AG08396 (cell line): ENCODE measurements at regions not wholly inside any gene's neighbourhood (a gene's known extent, or its start where the extent isn't known, plus 50 kb on each side); places are given as distances from the start of the nearest gene placed in this dataset.
"Not testable (repeated sequence)": the region's sequence is repeated elsewhere in the genome, so short reads cannot be mapped to it uniquely, and the experiment has no call there.

Experiments used
- DNase-seq: peaks from one replicate; pipeline ENCODE4 v3.0.0; 2012; ENCODE audit warnings: low spot score, mixed read lengths

GRCh38 chr19:27708986-27709385 is 1504.0 kb downstream of the UQCRFS1 start:
- not testable (repeated sequence) for DNase-seq

GRCh38 chr19:27707026-27707425 is 1505.9 kb downstream of the UQCRFS1 start:
- DNase-seq: not testable (repeated sequence)

DNA sequence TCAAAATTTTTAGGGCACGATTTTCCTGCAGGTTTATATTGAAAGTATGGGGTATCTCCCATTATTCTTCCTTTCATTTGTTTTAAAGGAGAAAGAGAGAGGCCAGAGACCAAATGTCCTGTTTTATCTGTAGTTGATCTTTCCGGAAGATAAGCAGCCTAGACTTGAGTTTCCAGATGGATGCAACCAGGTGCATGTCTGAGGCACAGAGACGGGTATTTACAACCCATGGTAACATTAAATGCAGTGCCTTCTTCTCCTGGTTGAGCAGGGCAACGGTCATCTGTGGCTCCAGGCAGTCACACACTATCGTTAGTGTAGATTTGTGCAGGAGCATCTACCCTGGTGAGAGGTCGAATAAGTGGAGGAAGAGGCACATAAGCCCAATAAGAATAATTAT is 1507.1 kb downstream of the UQCRFS1 start:
- DNase-seq: no peak

GRCh38 chr19:27694361-27695055 is 1518.4 kb downstream of the UQCRFS1 start:
- DNase-seq: no peak

DNA sequence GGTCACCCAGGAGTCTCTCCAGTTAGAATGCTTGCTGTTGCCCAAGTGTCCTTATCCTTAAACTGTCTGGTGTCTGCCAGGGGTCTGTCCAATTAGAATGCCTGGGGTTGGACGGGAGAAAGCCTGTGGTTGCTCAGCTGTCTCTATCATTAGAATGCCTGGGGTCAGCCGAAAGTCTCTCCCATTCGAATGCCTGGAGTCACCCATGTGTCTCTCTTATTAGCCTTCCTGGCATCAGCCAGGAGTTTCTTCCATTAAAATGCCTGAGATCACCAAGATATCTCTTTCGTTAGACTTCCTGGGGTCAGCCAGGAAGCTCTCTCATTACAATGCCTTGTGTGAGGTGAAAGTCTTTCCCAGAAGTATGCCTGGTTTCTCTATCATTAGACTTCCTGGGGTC is 1521.0 kb downstream of the UQCRFS1 start:
- no peak for DNase-seq

DNA sequence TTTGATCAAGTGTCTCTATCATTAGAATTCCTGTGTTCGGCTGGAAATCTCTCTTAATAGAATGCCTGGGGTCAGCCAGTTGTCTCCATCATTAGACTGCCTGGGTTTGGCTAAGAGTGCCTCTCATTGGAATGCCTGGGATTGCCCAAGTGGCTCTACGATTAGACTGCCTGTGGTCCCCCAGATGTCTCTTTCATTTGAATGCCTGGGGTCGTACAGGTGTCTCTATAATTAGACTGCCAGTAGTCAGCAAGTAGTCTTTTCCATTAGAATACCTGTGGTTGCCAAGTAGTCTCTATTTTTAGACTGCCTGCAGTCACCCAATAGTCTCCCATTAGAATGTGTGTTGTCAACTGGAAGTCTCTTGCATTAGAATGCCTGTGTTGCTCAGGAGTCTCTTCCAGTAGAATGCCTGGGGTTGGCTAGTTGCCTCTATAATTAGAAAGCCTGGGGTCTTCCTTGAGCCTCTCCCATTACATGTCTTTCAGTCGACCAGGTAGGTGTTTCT is 1523.2 kb downstream of the UQCRFS1 start:
- DNase-seq: no peak

GRCh38 chr19:27684293-27684692 is 1528.7 kb downstream of the UQCRFS1 start:
- DNase-seq: no peak

GRCh38 chr19:27681972-27682371 is 1531.0 kb downstream of the UQCRFS1 start:
- no peak for DNase-seq

DNA sequence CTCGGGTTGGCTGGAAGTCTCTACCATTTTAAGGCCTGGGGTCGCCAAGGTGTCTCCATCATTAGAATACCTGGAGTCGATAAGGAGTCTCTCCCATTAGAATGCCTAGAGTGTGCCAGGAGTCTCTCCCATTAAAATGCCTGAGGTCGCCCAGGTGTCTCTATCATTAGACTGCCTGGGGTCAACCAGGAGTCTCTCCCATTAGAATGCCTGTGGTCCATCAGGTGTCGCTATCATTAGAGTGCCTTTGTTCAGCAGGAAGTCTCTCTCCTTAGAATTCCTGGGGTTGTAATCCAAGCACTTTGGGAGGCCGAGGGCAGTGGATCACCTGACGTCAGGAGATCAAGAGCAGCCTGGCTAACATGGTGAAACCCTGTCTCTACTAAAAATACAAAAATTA is 1533.0 kb downstream of the UQCRFS1 start:
- no peak for DNase-seq

DNA sequence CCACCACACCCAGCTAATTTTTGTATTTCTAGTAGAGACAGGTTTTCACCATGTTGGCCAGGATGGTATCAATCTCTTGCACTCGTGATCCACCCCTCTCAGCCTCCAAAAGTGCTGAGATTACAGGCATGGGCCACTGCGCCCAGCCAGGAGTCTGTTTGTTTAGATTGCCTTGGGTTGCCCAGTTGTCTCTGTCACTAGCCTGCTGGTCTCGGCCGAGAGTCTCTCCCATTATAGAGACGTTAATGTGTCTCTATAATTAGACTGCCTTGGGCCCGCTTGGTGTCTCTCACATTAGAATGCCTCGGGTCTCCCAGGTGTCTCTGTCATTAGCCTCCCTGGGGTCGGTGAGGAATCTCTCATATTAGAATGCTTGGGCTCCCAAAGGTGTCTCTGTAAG is 1533.6 kb downstream of the UQCRFS1 start:
- DNase-seq: no peak

GRCh38 chr19:27676877-27677276 is 1536.1 kb downstream of the UQCRFS1 start:
- no peak for DNase-seq

- DNase-seq: no peak
Measured at GRCh38 chr19:27676334-27676733, 1536.6 kb downstream of the UQCRFS1 start.

GRCh38 chr19:27675771-27676170 is 1537.2 kb downstream of the UQCRFS1 start:
- no peak for DNase-seq

DNA sequence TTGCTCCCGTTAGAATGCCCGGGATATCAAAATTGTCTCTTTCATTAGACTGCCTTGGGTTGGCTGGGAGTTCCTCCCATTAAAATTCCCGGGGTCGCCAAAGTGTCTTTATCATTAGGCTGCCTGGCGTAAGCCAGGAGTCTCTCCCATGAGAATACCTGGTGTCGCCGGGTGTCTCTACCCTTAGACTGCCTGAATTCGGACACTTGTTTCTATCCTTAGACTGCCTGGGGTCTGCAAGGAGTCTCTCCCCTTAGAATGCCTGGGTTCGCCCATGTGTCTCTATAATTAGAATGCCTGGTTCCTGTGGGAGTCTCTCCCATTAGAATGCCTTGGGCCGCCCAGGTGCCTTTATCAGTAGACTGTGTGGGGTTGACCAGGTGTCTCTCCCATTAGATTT is 1538.2 kb downstream of the UQCRFS1 start:
- DNase-seq: no peak

- no peak for DNase-seq
Measured at GRCh38 chr19:27673986-27674385, 1539.0 kb downstream of the UQCRFS1 start.

- no peak for DNase-seq
Measured at GRCh38 chr19:27672309-27673047, 1540.5 kb downstream of the UQCRFS1 start.

GRCh38 chr19:27671876-27672275 is 1541.1 kb downstream of the UQCRFS1 start:
- no peak for DNase-seq

GRCh38 chr19:27660428-27660827 is 1552.5 kb downstream of the UQCRFS1 start:
- DNase-seq: no peak

- no peak for DNase-seq
Measured at GRCh38 chr19:27657271-27658051, 1555.5 kb downstream of the UQCRFS1 start.

- no peak for DNase-seq
Measured at GRCh38 chr19:27654266-27654990, 1558.5 kb downstream of the UQCRFS1 start.

DNA sequence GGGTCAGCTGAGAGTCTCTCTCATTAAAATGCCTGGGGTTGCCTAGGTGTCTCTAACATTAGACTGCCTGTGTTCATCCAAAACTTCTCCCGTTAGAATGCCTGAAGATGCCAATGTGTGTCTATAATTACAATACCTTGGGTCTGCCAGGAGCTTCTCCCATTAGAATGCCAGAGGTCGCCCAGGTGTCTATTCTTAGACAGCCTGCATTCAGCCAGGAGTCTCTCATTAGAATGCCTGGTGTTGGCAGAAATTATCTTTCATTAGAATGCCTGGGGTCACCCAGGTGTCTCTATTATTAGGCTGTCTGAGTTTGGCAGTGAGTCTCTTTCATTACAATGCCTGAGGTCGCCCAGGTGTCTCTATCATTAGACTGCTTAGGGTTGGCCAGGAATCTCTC is 1560.2 kb downstream of the UQCRFS1 start:
- DNase-seq: no peak

- DNase-seq: no peak
Measured at GRCh38 chr19:27652281-27652680, 1560.7 kb downstream of the UQCRFS1 start.
